Left ventricle myocardium inferior (tissue), 1 donor: ENCODE measurements at regions not wholly inside any gene's neighbourhood (a gene's known extent, or its start where the extent isn't known, plus 50 kb on each side); places are given as distances from the start of the nearest gene placed in this dataset.
"Not testable (repeated sequence)": the region's sequence is repeated elsewhere in the genome, so short reads cannot be mapped to it uniquely, and the experiment has no call there.

Experiments
- DNase-seq: peaks from one replicate; pipeline ENCODE4 v3.0.0-alpha.2; 2020
- H3K27ac ChIP-seq: fragments of 200-600 bp; replicated peaks from 2 replicates; pipeline ENCODE4 v1.8.0; 2021
- H3K27me3 ChIP-seq: fragments of 200-600 bp; 2 replicates; pipeline ENCODE4 v1.8.0; 2021; ENCODE audit warnings: low read depth
- H3K36me3 ChIP-seq: fragments of 200-600 bp; 2 replicates; pipeline ENCODE4 v1.8.0; 2021
- H3K4me1 ChIP-seq: fragments of 200-600 bp; 2 replicates; pipeline ENCODE4 v1.8.0; 2021
- H3K4me3 ChIP-seq: fragments of 200-600 bp; 2 replicates; pipeline ENCODE4 v1.8.0; 2021; ENCODE audit warnings: mild to moderate bottlenecking, moderate library complexity
- H3K9me3 ChIP-seq: fragments of 200-600 bp; replicated peaks from 2 replicates; pipeline ENCODE4 v1.8.0; 2021
- intact Hi-C: fragments of 100-400 bp; cut with micrococcal nuclease; formaldehyde crosslinking; loops from one replicate; pipeline ENCODE4 v1.11.0; 2022
- TF ChIP-seq, protein P1 (sequence below): fragments of 200-600 bp; IDR thresholded peaks from 2 replicates; pipeline ENCODE4 v1.8.0; 2021; ENCODE audit warnings: antibody characterized with exemption, mild to moderate bottlenecking, borderline replicate concordance
- donor health status: DM: no; HTN: yes; CAD: no; lungs with severe emphysema.

DNA sequence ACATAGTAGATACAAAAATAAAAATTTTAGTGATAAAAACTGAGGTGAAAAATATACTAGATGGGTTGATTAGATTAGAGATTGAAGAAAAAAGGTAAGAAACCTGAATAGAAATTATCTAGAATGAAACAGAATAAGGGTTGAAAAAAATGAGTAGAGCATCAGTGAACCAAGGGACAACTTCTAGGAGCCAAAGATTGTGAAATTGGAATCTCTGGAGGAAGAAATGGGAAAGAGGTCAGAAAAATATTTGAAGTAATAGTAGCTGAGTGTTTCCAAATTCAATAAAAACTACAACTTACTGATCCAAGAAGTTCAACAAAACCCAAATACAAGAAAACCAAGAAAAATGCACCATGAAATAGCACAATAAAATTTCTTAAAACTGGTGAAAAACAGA lies 116.6 kb upstream of the STARD4 start:
- no peaks in the 10 kb centered on the region for H3K4me1 ChIP-seq
- TF ChIP-seq, protein P1, sequence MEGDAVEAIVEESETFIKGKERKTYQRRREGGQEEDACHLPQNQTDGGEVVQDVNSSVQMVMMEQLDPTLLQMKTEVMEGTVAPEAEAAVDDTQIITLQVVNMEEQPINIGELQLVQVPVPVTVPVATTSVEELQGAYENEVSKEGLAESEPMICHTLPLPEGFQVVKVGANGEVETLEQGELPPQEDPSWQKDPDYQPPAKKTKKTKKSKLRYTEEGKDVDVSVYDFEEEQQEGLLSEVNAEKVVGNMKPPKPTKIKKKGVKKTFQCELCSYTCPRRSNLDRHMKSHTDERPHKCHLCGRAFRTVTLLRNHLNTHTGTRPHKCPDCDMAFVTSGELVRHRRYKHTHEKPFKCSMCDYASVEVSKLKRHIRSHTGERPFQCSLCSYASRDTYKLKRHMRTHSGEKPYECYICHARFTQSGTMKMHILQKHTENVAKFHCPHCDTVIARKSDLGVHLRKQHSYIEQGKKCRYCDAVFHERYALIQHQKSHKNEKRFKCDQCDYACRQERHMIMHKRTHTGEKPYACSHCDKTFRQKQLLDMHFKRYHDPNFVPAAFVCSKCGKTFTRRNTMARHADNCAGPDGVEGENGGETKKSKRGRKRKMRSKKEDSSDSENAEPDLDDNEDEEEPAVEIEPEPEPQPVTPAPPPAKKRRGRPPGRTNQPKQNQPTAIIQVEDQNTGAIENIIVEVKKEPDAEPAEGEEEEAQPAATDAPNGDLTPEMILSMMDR = no peak
- H3K36me3 ChIP-seq = no peaks in the 10 kb centered on the region
- intact Hi-C loops = no loop called here
- DNase-seq = no peak
- H3K27me3 ChIP-seq = no peaks in the 10 kb centered on the region
- no peaks in the 10 kb centered on the region for H3K9me3 ChIP-seq
- H3K4me3 ChIP-seq = no peak overlapping the region
- H3K27ac ChIP-seq = no peak overlapping the region

DNA sequence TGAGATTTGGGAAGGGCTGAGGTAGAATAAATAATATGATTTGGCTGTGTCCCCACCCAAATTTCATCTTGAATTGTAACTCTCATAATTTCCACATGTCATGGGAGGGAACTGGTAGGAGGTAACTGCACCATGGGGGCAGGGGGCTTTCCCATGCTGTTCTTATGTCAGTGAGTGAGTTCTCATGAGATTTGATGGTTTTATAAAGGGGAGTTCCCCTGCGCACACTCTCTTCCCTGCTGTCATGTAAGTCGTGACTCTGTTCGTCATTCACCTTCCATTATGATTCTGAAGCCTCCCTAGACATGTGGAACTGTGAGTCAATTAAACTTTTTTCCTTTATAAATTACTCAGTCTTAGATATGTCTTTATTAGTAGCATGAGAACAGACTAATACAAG lies 115.5 kb upstream of the STARD4 start:
- TF ChIP-seq, protein P1 = no peak
- Histone ChIP-seq H3K27ac (no peak overlapping the region), H3K4me3 (no peak overlapping the region), H3K36me3 (no peaks in the 10 kb centered on the region), H3K27me3 (no peaks in the 10 kb centered on the region), H3K4me1 (no peaks in the 10 kb centered on the region), H3K9me3 (no peaks in the 10 kb centered on the region)
- no peak for DNase-seq
- intact Hi-C loops = no loop called here

DNA sequence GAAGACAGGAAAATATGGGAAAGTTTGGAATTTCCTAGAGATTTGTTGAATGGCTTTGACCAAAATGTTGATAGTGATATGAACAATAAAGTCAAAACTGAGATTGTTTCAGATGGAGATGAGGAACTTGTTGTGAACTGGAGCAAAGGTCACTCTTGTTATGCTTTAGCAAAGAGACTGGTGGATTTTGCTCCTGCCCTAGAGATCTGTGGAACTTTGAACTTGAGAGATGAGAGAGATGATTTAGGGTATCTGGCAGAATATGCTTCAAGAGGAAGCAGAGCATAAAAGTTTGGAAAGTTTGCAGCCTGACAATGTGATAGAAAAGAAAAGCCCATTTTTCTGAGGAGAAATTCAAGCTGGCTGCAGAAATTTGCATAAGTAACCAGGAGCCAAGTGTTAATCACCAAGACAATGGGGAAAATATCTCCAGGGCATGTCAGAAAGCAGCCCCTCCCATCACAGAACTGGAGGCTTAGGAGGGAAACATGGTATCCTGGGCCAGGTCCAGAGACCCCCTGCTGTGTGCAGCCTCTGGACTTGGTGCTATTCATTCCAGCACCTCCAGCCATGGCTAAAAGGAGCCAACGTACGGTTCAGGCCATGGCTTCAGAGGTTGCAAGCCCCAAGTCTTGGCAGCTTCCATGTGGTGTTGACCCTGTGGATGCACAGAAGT lies 114.3 kb upstream of the STARD4 start:
- Histone ChIP-seq H3K36me3 (no peaks in the 10 kb centered on the region), H3K9me3 (no peaks in the 10 kb centered on the region), H3K4me1 (no peaks in the 10 kb centered on the region), H3K27ac (no peak overlapping the region), H3K4me3 (no peak overlapping the region), H3K27me3 (no peaks in the 10 kb centered on the region)
- DNase-seq = no peak
- intact Hi-C loops = no loop called here
- TF ChIP-seq, protein P1 = no peak

DNA sequence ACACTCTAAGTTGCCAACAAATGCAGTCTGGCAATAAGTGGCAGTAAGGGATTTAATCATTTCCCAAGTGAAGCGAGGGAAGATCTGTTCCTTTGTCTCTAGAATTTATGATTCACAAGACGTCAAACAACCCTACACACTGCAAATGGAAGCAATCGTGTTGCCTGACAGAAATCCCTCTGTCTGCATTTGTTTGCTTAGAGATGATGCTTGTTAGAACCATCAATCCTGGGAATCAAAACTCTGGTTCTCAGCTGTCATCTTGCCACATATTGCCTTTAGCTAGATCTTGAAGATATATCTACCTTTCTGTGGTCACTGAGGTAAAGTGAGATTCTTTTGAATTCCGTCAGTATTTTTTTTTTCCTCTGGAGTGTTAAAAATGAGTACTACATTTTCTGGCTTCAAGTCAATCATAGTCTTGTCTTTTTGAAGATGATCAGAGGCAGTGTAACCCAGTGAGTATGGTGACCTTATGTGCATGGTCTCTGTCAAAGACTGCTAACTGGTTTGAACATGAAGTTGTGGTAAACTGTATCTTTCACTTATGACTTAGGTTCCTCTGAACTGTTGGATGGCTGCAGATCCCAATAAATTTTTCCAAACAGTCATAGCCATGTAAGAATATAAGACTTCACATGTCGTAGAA lies 106.4 kb upstream of the STARD4 start:
- no peaks in the 10 kb centered on the region for H3K27me3 ChIP-seq
- H3K4me3 ChIP-seq = no peak overlapping the region
- no peaks in the 10 kb centered on the region for H3K4me1 ChIP-seq
- intact Hi-C loops = no loop called here
- no peaks in the 10 kb centered on the region for H3K36me3 ChIP-seq
- peaks cover 13% of the 10 kb centered on the region for H3K9me3 ChIP-seq
- no peak overlapping the region for H3K27ac ChIP-seq
- DNase-seq = no peak
- TF ChIP-seq, protein P1 = no peak

DNA sequence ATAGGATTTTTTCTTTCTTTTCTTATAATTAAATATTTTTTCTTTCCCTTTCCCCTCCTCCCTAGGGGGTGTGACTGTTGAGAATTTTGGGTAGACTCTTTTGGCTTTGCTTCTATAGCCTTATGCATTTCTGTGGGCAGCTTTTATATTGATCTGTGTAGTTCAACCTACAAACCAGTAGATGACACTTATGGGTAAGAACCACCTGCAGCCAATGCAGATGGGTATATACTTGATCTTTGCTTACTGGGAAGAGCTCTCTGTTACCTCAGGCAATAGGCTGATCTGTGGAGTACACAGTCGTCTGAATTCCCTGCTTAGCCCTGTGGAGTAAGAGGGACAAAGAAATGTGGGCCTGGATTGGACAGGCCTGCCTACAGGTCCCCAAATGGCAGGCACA lies 102.7 kb upstream of the STARD4 start:
- Histone ChIP-seq H3K36me3 (no peaks in the 10 kb centered on the region), H3K9me3 (peaks cover 22% of the 10 kb centered on the region), H3K4me3 (no peak overlapping the region), H3K27ac (no peak overlapping the region), H3K27me3 (no peaks in the 10 kb centered on the region), H3K4me1 (no peaks in the 10 kb centered on the region)
- intact Hi-C loops = no loop called here
- TF ChIP-seq, protein P1 = no peak
- no peak for DNase-seq

DNA sequence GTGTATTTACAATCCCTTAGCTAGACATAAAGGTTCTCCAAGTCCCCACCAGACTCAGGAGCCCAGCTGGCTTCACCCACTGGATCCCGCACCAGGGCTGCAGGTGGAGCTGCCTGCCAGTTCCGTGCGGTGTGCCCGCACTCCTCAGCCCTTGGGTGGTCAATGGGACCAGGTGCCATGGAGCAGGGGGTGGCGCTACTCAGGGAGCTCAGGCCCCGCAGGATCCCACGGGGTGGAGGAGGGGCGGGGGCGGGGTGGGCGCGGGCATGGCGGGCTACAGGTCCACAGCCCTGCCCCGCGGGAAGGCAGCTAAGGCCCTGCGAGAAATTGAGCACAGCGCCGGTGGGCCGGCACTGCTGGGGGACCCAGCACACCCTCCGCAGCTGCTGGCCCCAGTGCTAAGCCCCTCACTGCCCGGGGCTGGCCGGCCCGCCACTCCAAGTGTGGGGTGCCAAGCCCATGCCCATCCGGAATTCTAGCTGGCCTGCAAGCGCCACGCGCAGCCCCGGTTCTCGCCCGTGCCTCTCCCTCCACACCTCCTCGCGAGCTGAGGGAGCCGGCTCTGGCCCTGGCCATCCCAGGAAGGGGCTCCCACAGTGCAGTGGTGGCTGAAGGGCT lies 99.8 kb upstream of the STARD4 start:
- H3K4me1 ChIP-seq, H3K4me3 ChIP-seq, H3K36me3 ChIP-seq, DNase-seq, H3K27me3 ChIP-seq, intact Hi-C loops, H3K27ac ChIP-seq: not testable (repeated sequence)
- peaks cover 24% of the 10 kb centered on the region for H3K9me3 ChIP-seq
